C4-2B (cell line): ENCODE measurements at regions not wholly inside any gene's neighbourhood (a gene's known extent, or its start where the extent isn't known, plus 50 kb on each side); places are given as distances from the start of the nearest gene placed in this dataset.

ENCODE experiments used
- ZFX ChIP-seq: fragments of 450-650 bp; IDR thresholded peaks from 2 replicates; pipeline ENCODE4 v1.6.1; 2017
- TF ChIP-seq, protein P1 (sequence below): fragments of 450-650 bp; conservative IDR thresholded peaks from 2 replicates; pipeline ENCODE4 v1.5.1; 2017; ENCODE audit warnings: mild to moderate bottlenecking

- TF ChIP-seq, protein P1, sequence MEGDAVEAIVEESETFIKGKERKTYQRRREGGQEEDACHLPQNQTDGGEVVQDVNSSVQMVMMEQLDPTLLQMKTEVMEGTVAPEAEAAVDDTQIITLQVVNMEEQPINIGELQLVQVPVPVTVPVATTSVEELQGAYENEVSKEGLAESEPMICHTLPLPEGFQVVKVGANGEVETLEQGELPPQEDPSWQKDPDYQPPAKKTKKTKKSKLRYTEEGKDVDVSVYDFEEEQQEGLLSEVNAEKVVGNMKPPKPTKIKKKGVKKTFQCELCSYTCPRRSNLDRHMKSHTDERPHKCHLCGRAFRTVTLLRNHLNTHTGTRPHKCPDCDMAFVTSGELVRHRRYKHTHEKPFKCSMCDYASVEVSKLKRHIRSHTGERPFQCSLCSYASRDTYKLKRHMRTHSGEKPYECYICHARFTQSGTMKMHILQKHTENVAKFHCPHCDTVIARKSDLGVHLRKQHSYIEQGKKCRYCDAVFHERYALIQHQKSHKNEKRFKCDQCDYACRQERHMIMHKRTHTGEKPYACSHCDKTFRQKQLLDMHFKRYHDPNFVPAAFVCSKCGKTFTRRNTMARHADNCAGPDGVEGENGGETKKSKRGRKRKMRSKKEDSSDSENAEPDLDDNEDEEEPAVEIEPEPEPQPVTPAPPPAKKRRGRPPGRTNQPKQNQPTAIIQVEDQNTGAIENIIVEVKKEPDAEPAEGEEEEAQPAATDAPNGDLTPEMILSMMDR = no peak
- TF ChIP-seq ZFX = no peak
Observed at GRCh38 chr6:5832668-5833067, 174.1 kb downstream of the NRN1 start.
